AG04449 (cell line): ENCODE measurements at regions not wholly inside any gene's neighbourhood (a gene's known extent, or its start where the extent isn't known, plus 50 kb on each side); places are given as distances from the start of the nearest gene placed in this dataset.
A peak's percentile ranks its signal among the peaks of the same experiment; 100 is the strongest.
"Not testable (repeated sequence)": the region's sequence is repeated elsewhere in the genome, so short reads cannot be mapped to it uniquely, and the experiment has no call there.

Experiments
- CTCF ChIA-PET: fragments of 350-600 bp; formaldehyde crosslinking; extraction: SDS; loops from one replicate; lab custom pipeline; 2021; ENCODE audit warnings: antibody characterized with exemption; lab: Yijun Ruan, JAX
- POLR2A ChIA-PET: fragments of 400-600, 350-600 bp; formaldehyde crosslinking; extraction: SDS; loops from one replicate; lab custom pipeline; 2020; ENCODE audit warnings: antibody characterized with exemption, inconsistent platforms; lab: Yijun Ruan, JAX
- DNase-seq: peaks from one replicate; pipeline ENCODE4 v3.0.0-alpha.2; 2010; ENCODE audit warnings: low read depth, low spot score
- H3K4me3 ChIP-seq: 2 replicates; pipeline ENCODE4 v1.5.1; 2011; ENCODE audit warnings: low read depth, mild to moderate bottlenecking, control low read depth, low read length
- CTCF ChIP-seq: IDR thresholded peaks from one replicate; pipeline ENCODE4 v1.5.1; 2011; ENCODE audit warnings: mild to moderate bottlenecking, moderate library complexity, low read length, control low read depth, inconsistent platforms; ENCODE audit not compliant: insufficient read depth; ENCODE audit errors: missing control alignments

DNA sequence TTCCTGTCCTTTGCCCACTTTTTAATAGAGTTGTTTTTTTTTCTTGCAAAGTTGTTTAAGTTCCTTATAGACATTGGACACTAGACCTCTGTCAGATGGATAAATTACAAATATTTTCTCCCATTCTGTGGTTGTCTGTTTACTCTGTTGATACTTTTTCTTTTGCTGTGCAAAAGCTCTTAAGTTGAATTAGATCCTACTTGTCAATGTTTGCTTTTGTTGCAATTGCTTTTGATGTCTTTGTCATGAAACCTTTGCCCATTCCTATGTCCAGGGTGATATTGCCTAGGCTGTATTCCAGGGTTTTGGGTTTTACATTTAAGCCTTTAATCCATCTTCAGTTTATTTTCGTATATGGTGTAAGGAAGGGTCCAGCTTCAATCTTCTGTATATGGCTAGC lies 76.9 kb upstream of the AGR3 start:
- CTCF ChIA-PET, result no interaction called here
- TF ChIP-seq CTCF, result no peak
- no peak for DNase-seq
- POLR2A ChIA-PET, result no interaction called here
- H3K4me3 ChIP-seq, result no peak overlapping the region

DNA sequence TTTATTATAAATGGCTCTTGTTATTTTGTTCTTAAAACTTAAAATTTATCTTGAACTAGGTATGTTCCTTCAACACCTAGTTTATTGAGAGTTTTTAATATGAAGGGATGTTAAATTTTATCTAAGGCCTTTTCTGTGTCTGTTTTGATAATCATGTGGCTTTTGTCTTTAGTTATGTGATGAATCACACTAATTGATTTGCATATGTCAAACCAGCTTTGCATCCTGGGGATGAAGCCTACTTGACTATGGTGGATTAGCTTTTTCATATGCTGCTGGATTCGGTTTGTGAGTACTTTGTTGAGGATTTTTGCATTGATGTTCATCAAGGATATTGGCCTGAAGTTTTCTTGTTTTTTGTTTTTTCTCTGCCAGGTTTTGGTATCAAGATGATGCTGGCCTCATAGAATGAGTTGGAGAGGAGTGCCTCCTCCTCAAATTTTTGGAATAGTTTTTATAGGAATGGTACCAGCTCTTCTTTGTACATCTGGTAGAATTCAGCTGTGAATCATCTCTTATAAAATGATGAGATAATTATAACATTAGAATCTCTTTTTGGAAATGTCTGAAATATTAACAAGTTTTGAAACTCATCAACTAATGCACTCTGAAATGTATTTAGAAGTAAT lies 78.7 kb upstream of the AGR3 start:
- CTCF ChIA-PET, result interaction anchor here (1.2 to 1.7 kb wide), 3 partner anchors 31 to 43 kb away, joined by 3 to 7 read pairs (median 4); no protein-coding TSS in a partner anchor
- POLR2A ChIA-PET, result interaction anchor here (1.2 kb wide), 1 partner anchor 13 kb away, joined by 3 read pairs; no protein-coding TSS in a partner anchor
- TF ChIP-seq CTCF, result no peak
- no peak overlapping the region for H3K4me3 ChIP-seq
- no peak for DNase-seq

- peak; percentile 38 for DNase-seq
- no peak for TF ChIP-seq CTCF
- POLR2A ChIA-PET, result interaction anchor here (0.5 kb wide), 1 partner anchor 702 kb away, joined by 3 read pairs; no protein-coding TSS in a partner anchor
- CTCF ChIA-PET, result interaction anchor here (1.2 to 1.7 kb wide), 3 partner anchors 21 to 44 kb away, joined by 3 to 7 read pairs (median 5); no protein-coding TSS in a partner anchor
- no peak overlapping the region for H3K4me3 ChIP-seq
Measured at GRCh38 chr7:16961641-16962040, 79.9 kb upstream of the AGR3 start.

GRCh38 chr7:16963044-16963443 lies 81.3 kb upstream of the AGR3 start:
- no peak overlapping the region for H3K4me3 ChIP-seq
- no peak for TF ChIP-seq CTCF
- ChIA-PET CTCF (interaction anchor here (1.5 to 2.2 kb wide), 2 partner anchors 20 to 72 kb away, joined by 3 to 6 read pairs; no protein-coding TSS in a partner anchor), POLR2A (no interaction called here)
- no peak for DNase-seq

DNA sequence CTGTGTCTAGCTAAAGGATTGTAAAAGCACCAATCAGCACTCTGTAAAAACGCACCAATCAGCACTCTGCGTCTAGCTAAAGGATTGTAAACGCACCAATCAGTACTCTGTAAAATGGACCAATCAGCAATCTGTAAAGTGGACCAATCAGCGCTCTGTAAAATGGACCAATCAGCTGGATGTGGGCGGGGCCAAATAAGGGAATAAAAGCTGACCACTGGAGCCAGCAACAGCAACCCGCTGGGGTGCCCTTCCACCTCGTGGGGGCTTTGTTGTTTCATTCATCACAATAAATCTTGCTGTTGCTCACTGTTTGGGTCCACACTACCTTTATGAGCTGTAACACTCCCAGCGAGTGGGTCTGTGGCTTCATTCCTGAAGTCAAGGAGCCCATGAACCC lies 83.9 kb upstream of the AGR3 start:
- CTCF ChIA-PET, result interaction anchor here (1.5 kb wide), 1 partner anchor 14 kb away, joined by 4 read pairs; no protein-coding TSS in a partner anchor
- H3K4me3 ChIP-seq, POLR2A ChIA-PET, DNase-seq: not testable (repeated sequence)

GRCh38 chr7:16967300-16967811 lies 85.6 kb upstream of the AGR3 start:
- ChIA-PET CTCF (interaction anchor here (2.0 kb wide), 1 partner anchor 15 kb away, joined by 7 read pairs; no protein-coding TSS in a partner anchor), POLR2A (no interaction called here)
- DNase-seq, result peak; percentile 44
- no peak for TF ChIP-seq CTCF
- no peak overlapping the region for H3K4me3 ChIP-seq
